Neuronal stem cell (in vitro differentiated cells): ENCODE measurements at regions not wholly inside any gene's neighbourhood (a gene's known extent, or its start where the extent isn't known, plus 50 kb on each side); places are given as distances from the start of the nearest gene placed in this dataset.

Experiments
- DNase-seq: peaks from one replicate; pipeline ENCODE4 v3.0.0-alpha.2; 2013; ENCODE audit warnings: low spot score
- H2AFZ ChIP-seq: one replicate; pipeline ENCODE4 v1.6.1; 2013; ENCODE audit warnings: mild to moderate bottlenecking, low read length, inconsistent platforms
- H2AK5ac ChIP-seq: 2 replicates; pipeline ENCODE4 v1.6.1; 2013; ENCODE audit warnings: low read depth, mild to moderate bottlenecking, inconsistent platforms, low read length, moderate library complexity, mixed read lengths
- H2BK120ac ChIP-seq: 2 replicates; pipeline ENCODE4 v1.6.1; 2013; ENCODE audit warnings: low read depth, mild to moderate bottlenecking, inconsistent platforms, low read length, moderate library complexity, mixed read lengths
- H2BK12ac ChIP-seq: one replicate; pipeline ENCODE4 v1.6.1; 2013; ENCODE audit warnings: low read length, inconsistent platforms
- H2BK15ac ChIP-seq: 2 replicates; pipeline ENCODE4 v1.6.1; 2013; ENCODE audit warnings: mild to moderate bottlenecking, low read length, inconsistent platforms, mixed read lengths
- H2BK5ac ChIP-seq: one replicate; pipeline ENCODE4 v1.6.1; 2013; ENCODE audit warnings: inconsistent platforms, mild to moderate bottlenecking, low read length, moderate library complexity
- H3K14ac ChIP-seq: one replicate; pipeline ENCODE4 v1.6.1; 2013; ENCODE audit warnings: low read length, inconsistent platforms
- H3K18ac ChIP-seq: 2 replicates; pipeline ENCODE4 v1.6.1; 2013; ENCODE audit warnings: low read length, inconsistent platforms
- H3K23ac ChIP-seq: 2 replicates; pipeline ENCODE4 v1.6.1; 2013; ENCODE audit warnings: low read depth, mild to moderate bottlenecking, mixed read lengths, low read length, inconsistent platforms; ENCODE audit not compliant: poor library complexity
- H3K27ac ChIP-seq: replicated peaks from 3 replicates; pipeline ENCODE4 v1.5.1; 2013; ENCODE audit warnings: low read length, inconsistent platforms
- H3K27me3 ChIP-seq, 3 experiments: 2 replicates each; pipeline ENCODE4 v1.6.1; 2013; ENCODE audit warnings: low read length in 3 of 3, mild to moderate bottlenecking in 2 of 3, inconsistent platforms in 1 of 3, low read depth in 1 of 3, mixed read lengths in 1 of 3, moderate library complexity in 1 of 3; ENCODE audit not compliant: control insufficient read depth in 3 of 3, insufficient read depth in 3 of 3
- H3K36me3 ChIP-seq, 2 donors: replicated peaks in 1 of 2; 2 replicates each; pipeline ENCODE4 v1.6.1; 2013; ENCODE audit warnings: low read length in 2 of 2; ENCODE audit not compliant: control insufficient read depth in 2 of 2, insufficient read depth in 2 of 2
- H3K4ac ChIP-seq: 2 replicates; pipeline ENCODE4 v1.6.1; 2013; ENCODE audit warnings: inconsistent platforms, mild to moderate bottlenecking, low read length, moderate library complexity
- H3K4me1 ChIP-seq, 2 donors: 1 replicate in 1 of 2; 2 replicates in 1 of 2; pipeline ENCODE4 v1.6.1; 2013; ENCODE audit warnings: low read length in 2 of 2, low read depth in 1 of 2; ENCODE audit not compliant: control insufficient read depth in 2 of 2, insufficient read depth in 1 of 2
- H3K4me2 ChIP-seq: one replicate; pipeline ENCODE4 v1.6.1; 2013; ENCODE audit warnings: mild to moderate bottlenecking, low read length, inconsistent platforms; ENCODE audit not compliant: insufficient read depth, poor library complexity, severe bottlenecking
- H3K4me3 ChIP-seq, 2 donors: 2 replicates each; pipeline ENCODE4 v1.5.1; 2013; ENCODE audit warnings: low read length in 2 of 2, mild to moderate bottlenecking in 2 of 2, inconsistent platforms in 1 of 2, moderate library complexity in 1 of 2
- H3K79me1 ChIP-seq: one replicate; pipeline ENCODE4 v1.6.1; 2013; ENCODE audit warnings: low read depth, mild to moderate bottlenecking, inconsistent platforms, low read length, moderate library complexity
- H3K9ac ChIP-seq: one replicate; pipeline ENCODE4 v1.6.1; 2013; ENCODE audit warnings: mild to moderate bottlenecking, low read depth, low read length, inconsistent platforms; ENCODE audit not compliant: poor library complexity
- H3K9me3 ChIP-seq, 2 donors: replicated peaks in 1 of 2; 2 replicates each; pipeline versions ENCODE3 to v1.6.1; 2013; ENCODE audit warnings: low read length in 2 of 2, mild to moderate bottlenecking in 2 of 2, inconsistent platforms in 1 of 2, low read depth in 1 of 2, mixed read lengths in 1 of 2, moderate library complexity in 1 of 2; ENCODE audit not compliant: control insufficient read depth in 2 of 2, insufficient read depth in 1 of 2
- H4K8ac ChIP-seq: one replicate; pipeline ENCODE4 v1.6.1; 2013; ENCODE audit warnings: low read depth, mild to moderate bottlenecking, inconsistent platforms, low read length, moderate library complexity
- H4K91ac ChIP-seq: one replicate; pipeline ENCODE4 v1.6.1; 2013; ENCODE audit warnings: low read length, low read depth, mild to moderate bottlenecking, inconsistent platforms; ENCODE audit not compliant: poor library complexity
- WGBS, 2 donors: extraction: QIAGEN DNeasy Blood & Tissue Kit; methylation state at CpG; one replicate each; pipeline ENCODE4 v1.1.7; 2013; ENCODE audit warnings: missing lambda C conversion rate in 2 of 2, mixed read lengths in 1 of 2; ENCODE audit not compliant: insufficient read length in 2 of 2, insufficient replicate concordance in 1 of 2; ENCODE audit errors: extremely low coverage in 2 of 2; 5-methylcytosine and 5-hydroxymethylcytosine counted together

GRCh38 chr2:136534811-136535210 lies 230.5 kb upstream of the THSD7B start:
- Histone ChIP-seq H3K9me3 (no peaks in the 10 kb centered on the region), H3K4me3 (no peak overlapping the region), H2BK15ac (no peak overlapping the region), H3K79me1 (no peaks in the 10 kb centered on the region), H3K18ac (peak overlapping the region; percentile 42), H3K27me3 (no peaks in the 10 kb centered on the region), H3K4ac (no peak overlapping the region), H4K8ac (no peak overlapping the region), H2AK5ac (no peak overlapping the region), H2BK12ac (no peak overlapping the region), H3K4me1 (no peaks in the 10 kb centered on the region), H3K9ac (no peak overlapping the region), H2BK120ac (no peak overlapping the region), H4K91ac (no peak overlapping the region), H2BK5ac (no peak overlapping the region), H3K27ac (no peak overlapping the region), H3K23ac (no peak overlapping the region), H2AFZ (no peak overlapping the region), H3K36me3 (no peaks in the 10 kb centered on the region), H3K4me2 (no peak overlapping the region), H3K14ac (no peak overlapping the region)
- no peak for DNase-seq
- WGBS, 2 donors, result no CpG with 5 or more reads among the region's 3 CpGs

- Histone ChIP-seq H3K36me3 (no peaks in the 10 kb centered on the region), H3K23ac (no peak overlapping the region), H2BK5ac (no peak overlapping the region), H2BK15ac (no peak overlapping the region), H2BK12ac (no peak overlapping the region), H4K91ac (no peak overlapping the region), H3K27me3 (no peaks in the 10 kb centered on the region), H3K14ac (no peak overlapping the region), H4K8ac (no peak overlapping the region), H3K4me3 (no peak overlapping the region), H3K9me3 (no peaks in the 10 kb centered on the region), H3K4me2 (no peak overlapping the region), H3K4ac (no peak overlapping the region), H3K79me1 (no peaks in the 10 kb centered on the region), H2AK5ac (no peak overlapping the region), H3K9ac (no peak overlapping the region), H3K4me1 (no peaks in the 10 kb centered on the region), H3K27ac (no peak overlapping the region), H3K18ac (no peak overlapping the region), H2AFZ (no peak overlapping the region), H2BK120ac (no peak overlapping the region)
- DNase-seq, result no peak
- WGBS, 2 donors, result no CpG with 5 or more reads among the region's 2 CpGs
Measured at GRCh38 chr2:136532171-136532570, 233.2 kb upstream of the THSD7B start.

GRCh38 chr2:136531731-136532130 lies 233.6 kb upstream of the THSD7B start:
- H2AFZ ChIP-seq, result no peak overlapping the region
- H3K27me3 ChIP-seq, result no peaks in the 10 kb centered on the region
- no peak overlapping the region for H3K4ac ChIP-seq
- no peak overlapping the region for H3K14ac ChIP-seq
- no peak overlapping the region for H4K8ac ChIP-seq
- no peak overlapping the region for H3K27ac ChIP-seq
- H4K91ac ChIP-seq, result no peak overlapping the region
- no peak overlapping the region for H3K4me3 ChIP-seq
- H3K36me3 ChIP-seq, result no peaks in the 10 kb centered on the region
- H3K4me1 ChIP-seq, result no peaks in the 10 kb centered on the region
- H2BK120ac ChIP-seq, result no peak overlapping the region
- no peak overlapping the region for H3K9ac ChIP-seq
- no peak overlapping the region for H2BK5ac ChIP-seq
- H2AK5ac ChIP-seq, result no peak overlapping the region
- no peak overlapping the region for H3K18ac ChIP-seq
- no CpG with 5 or more reads among the region's 2 CpGs for WGBS, 2 donors
- no peaks in the 10 kb centered on the region for H3K9me3 ChIP-seq
- no peaks in the 10 kb centered on the region for H3K79me1 ChIP-seq
- H3K23ac ChIP-seq, result no peak overlapping the region
- no peak overlapping the region for H2BK12ac ChIP-seq
- DNase-seq, result no peak
- no peak overlapping the region for H2BK15ac ChIP-seq
- no peak overlapping the region for H3K4me2 ChIP-seq

GRCh38 chr2:136530146-136530545 lies 235.2 kb upstream of the THSD7B start:
- Histone ChIP-seq H3K4me2 (no peak overlapping the region), H3K23ac (no peak overlapping the region), H3K14ac (no peak overlapping the region), H2BK5ac (no peak overlapping the region), H2BK15ac (no peak overlapping the region), H3K27me3 (no peaks in the 10 kb centered on the region), H3K36me3 (no peaks in the 10 kb centered on the region), H3K79me1 (no peaks in the 10 kb centered on the region), H3K4me3 (no peak overlapping the region), H4K8ac (no peak overlapping the region), H2AK5ac (no peak overlapping the region), H2AFZ (no peak overlapping the region), H2BK12ac (no peak overlapping the region), H3K27ac (no peak overlapping the region), H3K4me1 (no peaks in the 10 kb centered on the region), H3K9me3 (no peaks in the 10 kb centered on the region), H3K18ac (no peak overlapping the region), H3K9ac (no peak overlapping the region), H2BK120ac (no peak overlapping the region), H3K4ac (no peak overlapping the region), H4K91ac (no peak overlapping the region)
- no peak for DNase-seq
